ENCODE measurements at regions not wholly inside any gene's neighbourhood (a gene's known extent, or its start where the extent isn't known, plus 50 kb on each side); places are given as distances from the start of the nearest gene placed in this dataset. TPM values are rescaled to one million over a fixed set of nuclear protein-coding genes. Genes with fewer than 3 reads are reported as not detected.

- H3K36me3 ChIP-seq (ENCODE audit: low read depth), result no peaks in the 10 kb centered on the region
- H3K4me1 ChIP-seq (ENCODE audit: insufficient read depth), result peaks cover 13% of the 10 kb centered on the region
- H4K20me1 ChIP-seq (ENCODE audit: insufficient read depth), result no peaks in the 10 kb centered on the region
- peak; percentile 8 for DNase-seq
- H3K4me3 ChIP-seq, result no peak overlapping the region
- H3K27me3 ChIP-seq (replicated peaks; ENCODE audit: insufficient read depth), result no peaks in the 10 kb centered on the region
- WGBS, 2 experiments (ENCODE audit: low coverage in 1 of 2, low lambda C conversion rate in 2 of 2, missing lambda C conversion rate in 2 of 2), result 56 to 63% methylated on average over 6 of the region's 6 CpGs
- H3K9ac ChIP-seq, result no peak overlapping the region
- in situ Hi-C loops (cut with MboI), result no loop called here
- no peak overlapping the region for H3K4me2 ChIP-seq (ENCODE audit: unreplicated experiment)
- H3K79me2 ChIP-seq (ENCODE audit: insufficient read depth), result no peaks in the 10 kb centered on the region
- no peak overlapping the region for H3K27ac ChIP-seq
- H3K9me2 ChIP-seq (ENCODE audit: insufficient read depth), result no peaks in the 10 kb centered on the region
- no peaks in the 10 kb centered on the region for H3K9me3 ChIP-seq (ENCODE audit: low read depth)
- TF ChIP-seq EZH2phosphoT487 (IDR thresholded peaks at IDR 0.05; ENCODE audit: insufficient read depth, low read depth), result no peak
- no peak for TF ChIP-seq EZH2 (IDR thresholded peaks at IDR 0.05; ENCODE audit: insufficient read depth, poor library complexity, severe bottlenecking)
- H2AFZ ChIP-seq, result no peak overlapping the region
- H3F3A ChIP-seq (ENCODE audit: insufficient read depth), result peaks cover 8% of the 10 kb centered on the region
These were observed 62.2 kb upstream of the ZNF462 start for GRCh38 chr9:106800701-106801270.

- no peaks in the 10 kb centered on the region for H3K79me2 ChIP-seq (ENCODE audit: insufficient read depth)
- H2AFZ ChIP-seq, result no peak overlapping the region
- no peak overlapping the region for H3K27ac ChIP-seq
- H3K4me1 ChIP-seq (ENCODE audit: insufficient read depth), result peaks cover 13% of the 10 kb centered on the region
- no peaks in the 10 kb centered on the region for H3K36me3 ChIP-seq (ENCODE audit: low read depth)
- no peak overlapping the region for H3K4me3 ChIP-seq
- H3F3A ChIP-seq (ENCODE audit: insufficient read depth), result peaks cover 8% of the 10 kb centered on the region
- DNase-seq, result no peak
- H3K9me3 ChIP-seq (ENCODE audit: low read depth), result no peaks in the 10 kb centered on the region
- TF ChIP-seq EZH2 (IDR thresholded peaks at IDR 0.05; ENCODE audit: insufficient read depth, poor library complexity, severe bottlenecking) (no peak), EZH2phosphoT487 (IDR thresholded peaks at IDR 0.05; ENCODE audit: insufficient read depth, low read depth) (no peak)
- H3K27me3 ChIP-seq (replicated peaks; ENCODE audit: insufficient read depth), result no peaks in the 10 kb centered on the region
- no peaks in the 10 kb centered on the region for H4K20me1 ChIP-seq (ENCODE audit: insufficient read depth)
- 66 to 81% methylated on average over 2 of the region's 2 CpGs for WGBS, 2 experiments (ENCODE audit: low coverage in 1 of 2, low lambda C conversion rate in 2 of 2, missing lambda C conversion rate in 2 of 2)
- no peak overlapping the region for H3K4me2 ChIP-seq (ENCODE audit: unreplicated experiment)
- H3K9me2 ChIP-seq (ENCODE audit: insufficient read depth), result no peaks in the 10 kb centered on the region
- no peak overlapping the region for H3K9ac ChIP-seq
- in situ Hi-C loops (cut with MboI), result no loop called here
These were observed 61.1 kb upstream of the ZNF462 start for GRCh38 chr9:106801816-106802215.

Small RNA genes lying in the stretch of these regions (microRNA-seq; reads per million reads assigned to microRNA genes)
- gene MIR8081 (ENCODE audit: borderline number of aligned reads), result not detected

Small RNA genes lying in the stretch of these regions (small RNA-seq; reads per million reads assigned to genes)
- gene MIR8081 (ENCODE audit: low read depth, low replicate concordance), result not detected
